ELR (cell line): ENCODE measurements at regions not wholly inside any gene's neighbourhood (a gene's known extent, or its start where the extent isn't known, plus 50 kb on each side); places are given as distances from the start of the nearest gene placed in this dataset.

Experiments
- DNase-seq: peaks from one replicate; pipeline ENCODE4 v3.0.0-alpha.2; 2015; ENCODE audit warnings: low read depth

DNA sequence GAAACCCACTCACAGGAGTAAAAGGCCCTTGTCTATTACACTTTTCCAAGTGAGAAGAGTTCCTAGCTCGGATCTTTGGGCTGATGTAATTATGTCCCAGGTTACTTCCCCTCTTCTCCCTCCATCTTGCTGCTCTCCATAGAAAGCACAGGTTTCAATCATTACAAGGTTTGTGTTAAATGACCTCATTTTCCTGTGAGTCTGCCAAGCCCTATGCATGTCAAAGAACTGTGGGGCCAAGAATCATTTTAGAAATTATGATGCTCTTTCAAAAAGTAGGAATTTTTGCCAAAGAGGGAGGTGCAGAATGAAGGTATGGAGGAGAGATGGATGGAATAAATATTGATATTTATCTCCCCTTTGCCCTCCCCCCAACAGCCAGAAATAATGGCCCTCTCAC lies 129.3 kb upstream of the TPM1 start:
- DNase-seq = no peak

DNA sequence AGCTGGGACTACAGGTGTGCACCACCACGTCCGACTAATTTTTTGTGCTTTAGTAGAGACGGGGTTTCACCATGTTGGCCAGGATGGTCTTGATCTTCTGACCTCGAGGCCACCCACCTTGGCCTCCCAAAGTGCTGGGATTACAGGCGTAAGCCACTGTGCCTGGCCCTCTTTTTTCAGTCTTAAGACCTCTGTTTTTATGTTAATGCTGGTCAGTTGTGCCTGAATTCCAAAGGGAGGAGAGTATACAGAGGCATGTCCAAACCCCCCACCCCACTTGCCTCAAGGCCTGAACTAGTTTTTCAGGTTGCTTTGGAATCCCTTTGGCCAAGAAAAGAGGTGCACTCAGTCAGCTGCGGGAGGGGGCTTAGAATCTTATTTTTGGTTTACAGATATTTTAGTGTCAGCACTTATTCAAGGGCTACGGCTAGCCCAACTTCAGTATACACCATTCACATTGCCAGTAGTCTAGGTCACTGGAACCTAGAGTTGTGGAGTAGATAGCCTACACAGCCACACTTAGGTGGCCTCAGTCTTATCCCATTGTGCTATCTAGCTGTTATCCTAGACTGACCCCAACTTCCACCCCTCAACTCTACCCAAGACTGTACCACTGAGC lies 128.0 kb upstream of the TPM1 start:
- no peak for DNase-seq

DNA sequence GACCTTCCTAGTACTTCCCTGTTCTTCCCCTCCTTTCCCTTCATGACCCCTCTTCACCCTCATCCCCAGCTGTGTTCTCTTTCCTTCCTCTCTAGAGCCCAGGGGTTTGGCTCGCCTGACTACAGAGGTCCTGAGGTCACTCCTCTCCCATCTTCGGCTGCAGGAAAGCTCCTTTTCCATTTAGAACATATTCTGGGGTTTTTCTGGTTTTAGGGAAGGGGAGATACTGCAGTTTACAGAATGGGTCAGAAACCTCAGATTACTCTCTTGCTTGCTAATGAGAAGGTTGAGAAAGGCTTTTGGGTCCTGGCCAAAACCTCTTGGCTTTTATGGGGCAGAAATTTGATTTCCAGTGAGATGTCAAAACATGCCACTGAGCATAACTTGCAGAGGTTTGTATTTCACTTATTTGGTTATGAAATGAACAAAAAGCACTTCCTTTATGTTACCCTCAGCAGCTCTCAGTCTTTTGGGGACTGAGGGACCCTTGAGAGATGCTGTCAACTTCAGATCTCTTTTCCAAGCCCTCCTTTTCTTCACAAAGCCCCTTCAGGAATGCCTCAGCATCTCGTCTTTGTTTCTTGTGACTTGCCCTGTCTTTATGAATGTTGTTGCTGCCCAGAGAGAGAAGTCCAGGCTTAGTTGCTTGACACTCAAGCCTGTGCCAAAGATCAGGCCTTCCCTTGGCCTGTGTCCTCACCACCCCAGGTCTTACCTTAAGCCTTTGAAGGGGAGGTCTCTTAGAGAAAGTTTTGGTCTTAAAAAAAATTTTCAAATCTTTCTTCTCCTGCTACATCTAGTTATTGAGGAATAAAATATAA lies 121.7 kb upstream of the TPM1 start:
- no peak for DNase-seq

DNA sequence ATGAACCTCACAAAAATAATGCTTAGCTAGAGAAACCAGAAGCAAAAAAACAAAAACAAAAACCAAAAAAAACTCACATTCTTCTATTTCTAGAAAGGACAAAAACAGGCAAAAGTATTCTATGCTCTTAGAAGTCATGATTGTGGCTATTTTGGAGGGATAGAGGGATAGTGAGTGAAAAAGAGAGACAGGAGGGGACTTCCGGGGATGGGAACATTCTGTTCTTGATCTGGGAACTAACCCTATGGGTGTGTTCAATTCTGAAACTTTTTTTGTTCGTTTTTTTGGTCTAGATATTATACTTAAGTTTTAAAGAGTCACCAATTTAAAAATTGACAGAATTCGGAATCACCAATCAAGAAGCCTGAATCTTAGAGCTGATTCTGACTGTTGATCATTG lies 120.0 kb upstream of the TPM1 start:
- no peak for DNase-seq

DNA sequence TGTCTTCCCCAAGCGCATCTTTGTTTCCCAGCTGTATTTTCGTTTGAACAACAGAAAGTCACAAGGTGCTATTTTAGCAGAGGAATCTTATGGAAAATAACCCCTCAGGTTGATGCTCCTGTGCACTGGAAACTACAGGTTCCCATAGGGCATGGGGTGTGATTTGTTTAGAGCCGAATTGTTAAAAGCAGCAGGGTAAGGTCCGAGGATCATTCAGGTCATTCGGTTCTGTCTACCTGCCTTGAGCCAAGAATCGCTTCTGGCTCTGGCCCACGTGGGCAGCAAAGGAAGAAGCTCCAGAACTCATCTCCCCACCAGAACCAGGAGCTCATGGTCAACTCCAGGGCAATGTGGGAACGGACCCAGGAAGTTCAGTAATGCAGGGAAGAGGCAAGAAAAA lies 116.7 kb upstream of the TPM1 start:
- no peak for DNase-seq

DNA sequence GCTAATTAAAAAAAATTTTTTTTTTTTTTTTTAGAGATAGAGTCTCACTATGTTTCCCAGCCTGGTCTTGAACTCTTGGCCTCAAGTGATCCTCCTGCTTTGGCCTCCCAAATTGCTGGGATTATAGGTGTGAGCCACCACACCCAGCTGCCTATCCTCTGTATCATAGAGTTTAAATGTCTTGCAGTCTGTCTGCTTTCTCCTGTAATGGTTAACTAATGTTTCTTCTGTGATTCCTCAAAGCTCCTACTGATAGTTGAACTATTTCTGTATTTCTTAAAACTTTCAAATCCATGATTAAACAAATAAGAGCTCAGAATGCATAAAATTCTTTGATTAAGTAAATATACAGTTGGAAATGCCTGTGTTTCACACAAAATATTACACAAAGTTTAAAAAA lies 115.4 kb upstream of the TPM1 start:
- DNase-seq = no peak

DNA sequence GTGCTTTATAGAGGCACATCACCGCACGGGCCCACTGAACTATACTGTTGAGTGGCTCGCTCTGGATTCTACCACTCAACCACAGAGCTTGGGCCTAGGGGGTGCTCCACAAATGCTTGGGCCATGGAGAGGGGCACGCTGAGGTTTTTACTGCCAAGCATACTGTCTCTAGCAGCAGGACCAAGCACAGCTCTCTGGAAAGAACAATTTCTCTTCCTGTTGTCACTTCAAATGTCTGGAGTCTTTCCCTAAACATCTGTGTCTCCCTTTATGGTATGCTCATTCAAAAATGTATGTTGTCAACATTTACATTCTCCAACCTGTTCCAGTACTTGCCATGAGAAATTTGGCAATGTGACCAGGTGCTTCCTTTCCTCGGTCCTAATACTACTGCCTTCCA lies 114.7 kb upstream of the TPM1 start:
- no peak for DNase-seq

DNA sequence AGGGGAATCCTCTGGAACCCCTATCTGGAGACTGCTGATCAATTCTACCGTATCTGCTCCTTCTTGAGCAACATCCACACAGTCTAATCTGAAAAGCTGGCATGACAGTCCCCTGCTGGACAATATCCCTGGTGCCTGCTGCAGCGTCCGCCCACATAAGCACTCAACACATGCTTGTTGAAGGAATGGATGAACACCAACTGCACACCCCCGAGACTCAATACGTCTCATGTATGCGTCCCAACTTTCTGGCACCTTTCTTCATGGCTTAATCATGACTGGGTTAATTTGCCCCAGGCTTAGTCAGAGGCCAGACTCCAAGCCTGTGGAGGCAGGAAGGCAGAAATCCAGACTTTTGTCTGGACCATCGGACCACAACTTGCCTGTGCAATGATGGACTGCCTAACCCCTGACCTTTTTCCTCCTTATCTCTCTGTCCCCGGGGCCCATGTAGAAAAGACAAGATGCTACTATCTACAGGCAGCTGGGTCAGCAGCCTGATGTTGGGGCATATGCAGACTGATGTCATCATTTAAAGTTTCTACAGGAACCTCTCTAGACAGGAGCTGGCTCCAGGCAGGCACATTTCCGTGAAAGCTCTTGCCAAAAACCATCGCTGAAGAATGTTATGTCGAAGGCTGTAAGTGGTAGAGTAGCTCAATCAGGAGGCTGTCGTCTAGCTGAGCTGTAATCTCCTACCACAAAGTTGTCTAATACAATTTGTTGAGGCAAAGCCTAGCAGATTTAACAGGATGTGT lies 114.1 kb upstream of the TPM1 start:
- peak; percentile 94 for DNase-seq

DNA sequence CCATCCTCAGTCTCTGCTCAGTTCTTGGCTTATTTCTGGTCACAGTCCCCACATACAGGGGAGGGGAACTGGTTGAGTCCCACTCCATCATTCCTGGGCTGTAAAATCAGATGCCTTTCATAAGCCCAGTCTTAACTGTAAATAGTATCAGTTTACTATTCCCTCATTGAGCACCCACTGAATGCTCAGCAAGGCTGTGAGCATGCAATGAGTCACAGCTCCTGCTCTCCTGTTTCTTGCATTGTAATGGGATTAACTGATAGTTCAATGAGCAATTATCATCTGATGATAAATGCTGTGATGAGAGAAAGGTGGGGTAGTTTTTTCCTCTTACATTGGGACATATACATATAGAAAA lies 113.6 kb upstream of the TPM1 start:
- DNase-seq = peak; percentile 94

DNA sequence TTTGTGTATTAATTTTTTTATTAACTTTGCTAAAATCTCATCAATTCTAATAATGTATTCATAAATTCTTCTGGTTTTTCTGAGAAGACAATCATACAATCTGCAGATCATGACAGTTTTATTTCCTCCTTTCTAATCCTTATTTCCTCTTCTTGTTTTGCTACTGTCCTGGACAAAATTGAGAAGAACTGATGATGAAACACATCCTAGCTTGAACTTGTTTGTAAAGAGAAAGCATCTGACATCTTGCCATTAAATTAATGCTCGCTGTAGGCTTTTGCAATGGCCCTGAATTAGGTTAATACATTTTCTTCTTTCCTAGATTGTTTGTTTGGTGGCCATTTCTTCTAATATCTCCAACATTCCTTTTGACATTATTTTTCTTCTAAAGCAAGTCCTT lies 110.9 kb upstream of the TPM1 start:
- no peak for DNase-seq

DNA sequence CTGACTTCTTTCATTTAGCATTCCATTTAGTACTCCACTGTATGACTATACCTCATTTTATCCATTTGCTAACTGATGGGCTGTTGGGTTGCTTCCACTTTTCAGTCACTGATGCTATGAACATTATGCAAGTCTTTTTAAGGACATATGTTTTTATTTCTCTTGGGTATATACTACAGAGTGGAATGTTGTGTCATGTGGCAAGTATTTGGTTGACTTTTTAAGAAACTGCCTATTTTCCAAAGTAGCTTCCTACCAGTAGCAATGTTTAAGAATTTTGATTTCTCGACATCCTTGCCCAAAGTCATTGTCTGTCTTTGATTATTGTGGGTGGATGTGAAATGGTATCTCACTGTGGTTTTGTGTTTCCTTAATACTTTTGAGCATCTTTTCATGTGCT lies 110.1 kb upstream of the TPM1 start:
- peak; percentile 67 for DNase-seq

DNA sequence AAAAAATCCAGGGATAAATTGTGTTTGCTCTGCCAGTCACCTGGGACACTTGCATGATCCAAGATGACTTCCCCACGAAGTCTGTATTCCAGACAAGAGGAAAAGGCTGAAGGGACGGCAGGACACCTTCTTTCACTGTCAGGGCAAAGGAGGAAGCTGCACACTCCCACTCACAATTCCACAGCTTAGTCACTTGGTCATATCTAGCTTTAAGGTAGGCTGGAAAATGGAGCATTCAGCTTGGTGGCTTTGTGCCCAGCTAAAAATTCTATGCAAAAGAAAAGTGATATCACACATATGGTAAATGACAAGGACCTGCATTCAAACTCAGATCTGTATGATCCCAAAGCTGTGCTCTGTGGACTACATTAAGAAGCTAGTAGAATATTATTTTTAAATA lies 109.2 kb upstream of the TPM1 start:
- peak; percentile 25 for DNase-seq

DNA sequence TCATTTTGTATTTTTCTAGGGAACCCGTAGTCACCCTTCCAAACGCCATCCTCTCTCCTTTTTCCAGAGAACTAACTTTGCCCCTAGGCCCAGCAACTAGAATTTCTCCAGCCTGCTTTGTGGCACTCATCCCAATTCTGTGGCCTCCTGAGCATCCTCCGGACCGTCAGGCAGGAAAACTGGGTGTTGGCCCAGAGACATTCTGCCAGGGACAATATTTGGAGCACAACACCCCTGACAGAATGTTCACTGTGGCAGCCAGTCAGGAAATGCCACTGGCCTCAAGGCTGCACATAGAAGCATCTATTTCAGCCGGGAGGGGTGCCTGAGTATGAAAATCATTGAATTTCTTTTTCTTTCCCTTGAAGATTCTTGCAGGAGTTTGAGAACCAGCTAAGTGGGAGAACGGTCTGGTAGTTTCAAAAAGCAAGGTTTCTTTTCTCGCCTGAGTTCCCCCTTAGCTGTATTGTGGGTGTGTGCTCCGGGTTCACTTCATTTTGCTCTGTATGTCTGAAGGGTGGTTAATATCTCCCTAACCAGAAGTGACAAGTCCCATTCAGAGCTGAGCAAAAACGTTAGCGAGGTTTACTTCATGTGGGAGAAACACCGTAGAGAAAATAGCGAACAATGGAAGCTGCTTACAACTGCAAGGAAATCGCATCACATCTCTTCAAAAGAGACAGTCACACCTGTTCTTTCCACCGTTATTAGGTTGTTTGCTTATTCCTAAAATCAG lies 108.1 kb upstream of the TPM1 start:
- DNase-seq = no peak

DNA sequence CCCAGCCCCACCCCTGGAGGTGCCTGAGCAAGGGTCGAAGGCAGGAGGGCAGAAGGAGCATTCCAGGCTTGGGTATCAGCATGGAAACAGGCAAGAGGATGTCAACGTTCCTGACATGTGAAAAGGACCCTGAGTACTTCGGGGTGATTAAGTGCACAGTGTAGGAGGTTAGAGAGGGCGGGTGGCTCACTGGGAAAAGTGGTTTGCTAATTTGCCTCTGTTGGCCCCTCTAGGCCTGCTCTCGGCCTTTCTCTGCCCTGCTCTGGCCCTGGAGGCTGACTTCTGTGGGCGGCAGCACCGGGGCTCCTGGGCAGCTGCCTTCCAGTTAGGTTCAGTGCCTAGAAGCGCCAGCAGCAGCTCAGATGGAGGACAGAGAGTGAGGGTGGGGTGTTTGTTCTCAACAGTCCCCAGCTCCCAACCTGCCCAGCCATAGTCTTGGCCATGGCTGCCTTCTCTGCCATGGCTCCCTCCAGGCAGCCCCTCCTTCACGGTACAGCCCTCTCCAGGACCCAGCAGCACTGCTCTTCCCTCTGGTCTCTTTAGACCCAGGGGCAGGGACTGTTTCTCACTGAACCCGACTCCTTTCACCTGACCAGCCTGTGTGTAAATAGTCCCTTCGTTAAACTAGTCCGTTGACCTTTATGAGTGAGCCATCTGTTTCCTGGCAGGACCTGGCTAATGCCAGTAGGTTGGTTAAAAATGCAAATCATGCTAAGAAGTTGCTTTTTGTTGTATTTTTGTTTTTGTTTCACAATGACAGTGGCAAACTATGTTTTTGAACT lies 107.1 kb upstream of the TPM1 start:
- DNase-seq = no peak

DNA sequence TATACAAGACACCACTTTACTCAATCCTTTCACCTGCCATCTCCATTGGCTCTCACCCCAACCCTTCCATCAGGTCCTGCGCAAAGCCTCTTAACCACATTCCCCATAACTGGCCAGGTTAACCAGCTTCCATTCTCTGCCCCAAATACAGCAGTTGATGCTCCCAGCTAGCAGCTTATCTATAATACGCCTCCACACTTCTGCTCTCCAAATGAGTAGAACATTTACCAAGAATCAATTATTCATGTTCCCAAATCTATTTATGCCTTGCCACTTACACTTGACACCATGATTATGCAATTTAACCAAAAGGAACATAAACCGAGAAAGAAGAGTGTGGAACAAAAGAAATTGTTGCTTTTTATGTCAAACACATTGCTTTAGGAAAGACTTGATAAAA lies 103.7 kb upstream of the TPM1 start:
- DNase-seq = no peak

DNA sequence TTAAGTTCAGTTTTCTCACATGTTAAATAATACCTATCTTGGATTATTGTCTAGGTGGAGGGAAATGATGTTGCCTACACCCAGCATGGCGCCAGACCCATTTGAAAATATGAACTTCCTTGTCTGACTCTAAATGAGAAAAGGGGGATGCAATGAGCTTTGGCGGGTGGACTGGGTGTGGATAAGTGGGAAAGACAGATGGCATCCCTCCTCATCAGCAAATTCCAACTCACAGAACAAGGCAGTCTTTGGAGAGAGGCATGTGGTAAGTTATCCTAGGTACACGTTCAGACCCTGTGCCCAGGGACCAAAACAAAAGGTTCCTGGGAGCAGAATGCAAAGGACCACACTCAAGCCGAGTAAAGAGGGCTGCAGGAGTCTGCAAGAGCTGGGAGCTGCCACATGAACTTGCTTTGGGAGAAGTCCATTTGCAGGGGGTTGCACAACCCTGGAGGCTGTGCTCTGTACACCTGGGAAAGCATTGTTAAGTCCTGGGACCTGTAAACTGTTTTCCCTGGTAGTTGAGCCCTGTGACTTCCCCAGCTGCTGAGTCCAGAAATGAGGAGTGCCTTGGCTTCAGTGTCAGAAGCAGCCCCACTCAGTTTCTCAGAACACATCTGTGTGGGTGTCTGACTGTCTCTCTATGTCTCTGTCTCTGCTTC lies 102.3 kb upstream of the TPM1 start:
- DNase-seq = no peak

DNA sequence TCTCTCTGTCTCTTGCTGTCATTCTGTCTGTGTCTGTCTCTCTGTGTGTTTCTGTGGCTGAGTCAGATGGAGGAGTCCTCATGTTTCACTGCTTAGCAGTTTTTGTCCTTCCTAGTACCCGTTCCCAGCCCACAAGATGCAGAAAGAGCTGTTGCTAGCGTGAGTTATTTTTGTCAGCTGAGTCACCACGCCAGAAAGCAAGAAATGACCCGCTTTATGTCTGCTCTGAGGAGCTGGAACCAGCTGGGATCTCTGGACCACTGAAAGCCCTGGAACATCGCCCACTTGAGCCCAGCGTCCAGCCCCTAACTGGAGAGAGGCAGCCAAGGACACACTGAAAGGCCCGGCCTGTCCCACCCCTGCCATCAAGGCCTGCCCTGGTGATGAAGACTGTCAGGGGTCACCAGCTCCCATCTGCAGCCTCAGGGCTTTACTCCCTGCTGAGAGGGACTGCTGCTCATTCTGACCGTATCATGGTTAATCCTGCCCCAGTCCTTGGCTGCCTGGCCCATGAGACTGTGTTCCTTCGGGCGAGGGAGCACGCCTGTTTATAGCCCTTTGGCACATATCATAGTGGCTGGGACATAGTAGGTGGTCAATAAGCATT lies 101.7 kb upstream of the TPM1 start:
- peak; percentile 94 for DNase-seq

DNA sequence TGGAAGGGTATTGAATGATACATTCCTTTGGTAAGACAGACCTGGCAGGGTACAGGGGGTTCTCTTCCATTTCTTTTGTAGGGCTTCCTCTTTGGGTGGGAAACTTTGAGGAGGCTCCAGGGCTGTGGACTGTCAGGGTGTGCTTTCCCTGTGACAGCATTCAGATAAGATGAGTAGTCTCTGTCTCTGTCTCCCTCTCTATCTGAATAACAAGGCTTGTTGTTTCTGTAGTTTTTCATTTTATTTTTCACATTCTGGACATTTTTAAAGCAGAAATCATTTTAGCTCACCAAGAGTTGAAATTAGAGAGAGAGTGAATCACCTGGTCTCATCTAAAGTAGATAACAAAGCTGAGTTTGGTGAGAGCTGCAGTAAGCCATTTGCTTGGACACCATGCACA lies 100.8 kb upstream of the TPM1 start:
- peak; percentile 45 for DNase-seq

DNA sequence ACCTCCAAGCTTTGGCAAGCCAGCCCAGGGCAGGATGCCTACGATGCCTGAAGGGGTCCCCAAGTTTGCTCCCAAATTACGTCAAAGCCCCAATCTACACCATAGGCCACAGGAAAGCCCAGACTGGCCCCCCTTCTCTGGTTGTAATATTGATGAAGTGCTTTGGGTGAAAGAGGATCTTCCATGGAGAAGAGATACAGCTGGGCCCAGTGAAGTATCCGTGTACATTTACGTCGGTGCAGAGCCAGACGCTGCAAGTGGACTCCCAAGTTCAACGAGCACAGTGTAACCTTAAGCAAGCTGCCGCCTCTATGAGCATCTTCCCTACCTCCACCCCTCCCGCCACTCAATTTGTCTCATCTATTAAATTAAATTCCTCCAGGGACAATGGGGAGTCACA lies 100.1 kb upstream of the TPM1 start:
- DNase-seq = no peak

DNA sequence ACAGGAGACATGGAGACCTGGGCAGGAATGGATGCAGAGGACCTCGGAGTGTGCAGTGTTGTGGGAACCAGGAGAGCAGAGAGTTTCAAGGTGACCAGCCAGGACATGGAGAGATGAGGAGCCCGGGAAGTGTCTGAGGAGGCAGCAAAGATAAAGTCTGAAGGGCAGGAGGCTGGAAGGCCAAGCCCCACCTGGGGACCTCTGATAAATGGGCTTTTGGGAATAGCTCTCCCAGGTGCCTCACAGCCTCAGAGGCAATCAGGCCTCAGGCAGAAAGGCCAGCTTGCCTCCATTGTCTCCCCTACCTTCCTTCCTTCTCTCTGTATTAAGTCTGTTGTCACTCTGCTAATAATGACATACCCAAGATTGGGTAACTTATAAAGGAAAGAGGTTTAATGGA lies 97.5 kb upstream of the TPM1 start:
- DNase-seq = no peak

DNA sequence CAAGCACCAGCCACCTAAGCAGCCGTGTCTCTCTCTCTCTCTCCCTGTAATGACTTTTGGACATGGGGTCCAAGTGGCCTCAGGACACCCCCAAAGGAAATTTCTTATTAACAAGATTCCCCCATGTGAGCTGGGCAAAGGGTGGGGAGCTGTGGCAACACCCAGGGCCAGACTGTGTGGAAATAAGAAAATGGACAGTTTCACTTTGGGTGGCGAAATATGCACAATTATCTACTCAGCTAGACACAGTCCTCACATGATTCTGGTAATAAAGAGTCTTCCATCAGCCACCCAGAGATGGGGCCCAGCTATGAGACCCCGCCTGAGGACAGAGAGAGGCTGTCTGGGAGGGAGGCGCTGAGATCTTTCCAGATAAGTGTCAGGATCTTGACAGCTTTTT lies 96.8 kb upstream of the TPM1 start:
- DNase-seq = no peak
